ENCODE measurements at regions not wholly inside any gene's neighbourhood (a gene's known extent, or its start where the extent isn't known, plus 50 kb on each side); places are given as distances from the start of the nearest gene placed in this dataset.

- Mint-ChIP-seq H3K36me3 (no peaks in the 10 kb centered on the region), H3K9me3 (peaks cover 0 to 1% (median 0%) of the 10 kb centered on the region in 7 donors), H3K4me1 (peaks cover 16% of the 10 kb centered on the region), H3K4me3 (no peak overlapping the region), H3K27ac (no peak overlapping the region), H3K27me3 (ENCODE audit: low read depth in 3 of 3) (peaks cover 1 to 9% (median 2%) of the 10 kb centered on the region in 3 donors)
- TF ChIP-seq CTCF (IDR thresholded peaks at IDR 0.05), result no peak
- H2AFZ ChIP-seq (ENCODE audit: insufficient read depth, low read depth, low read length, poor library complexity, severe bottlenecking), result no peak overlapping the region
- no peaks in the 10 kb centered on the region for H4K20me1 ChIP-seq (ENCODE audit: insufficient read depth, low read length)
- no peak for DNase-seq
- H3K79me2 ChIP-seq (ENCODE audit: insufficient read depth, low read length), result no peaks in the 10 kb centered on the region
- H3K9ac ChIP-seq (ENCODE audit: insufficient read depth, low read length, poor library complexity, severe bottlenecking), result no peak overlapping the region
- no peak overlapping the region for H3K4me2 ChIP-seq (replicated peaks; ENCODE audit: extremely low read depth, low read length, poor library complexity, severe bottlenecking)
- WGBS (ENCODE audit: insufficient coverage), result 37% methylated on average over 3 of the region's 8 CpGs
- no peaks in the 10 kb centered on the region for H3K27me3 ChIP-seq (ENCODE audit: control insufficient read depth in 2 of 2, insufficient read depth in 2 of 2, low read length in 2 of 2)
- H3K36me3 ChIP-seq (replicated peaks in 1 of 2; ENCODE audit: control insufficient read depth in 1 of 2, insufficient read depth in 2 of 2, low read length in 2 of 2), result no peaks in the 10 kb centered on the region
- H3K4me3 ChIP-seq (replicated peaks in 1 of 3; ENCODE audit: low read depth in 2 of 3, low read length in 3 of 3), result no peak overlapping the region
- H3K4me1 ChIP-seq (ENCODE audit: control insufficient read depth in 1 of 2, insufficient read depth in 2 of 2, low read length in 2 of 2), result no peaks in the 10 kb centered on the region
- no peak overlapping the region for H3K27ac ChIP-seq (ENCODE audit: low read depth in 1 of 2, low read length in 2 of 2)
- H3K9me3 ChIP-seq (replicated peaks in 1 of 2; ENCODE audit: control insufficient read depth in 1 of 2, insufficient read depth in 1 of 2, low read length in 2 of 2), result no peaks in the 10 kb centered on the region
- intact Hi-C loops (cut with micrococcal nuclease), result no loop called here
Measured at GRCh38 chr20:24795436-24795835, 153.6 kb upstream of the CST7 start.

- Mint-ChIP-seq H3K27me3 (ENCODE audit: low read depth in 3 of 3) (peaks cover 1 to 12% (median 2%) of the 10 kb centered on the region in 3 donors), H3K4me1 (peaks cover 16% of the 10 kb centered on the region), H3K27ac (no peak overlapping the region), H3K4me3 (no peak overlapping the region), H3K36me3 (no peaks in the 10 kb centered on the region), H3K9me3 (peaks cover 0 to 1% (median 0%) of the 10 kb centered on the region in 7 donors)
- Histone ChIP-seq H3K4me3 (replicated peaks in 1 of 3; ENCODE audit: low read depth in 2 of 3, low read length in 3 of 3) (no peak overlapping the region), H3K4me2 (replicated peaks; ENCODE audit: extremely low read depth, low read length, poor library complexity, severe bottlenecking) (no peak overlapping the region), H2AFZ (ENCODE audit: insufficient read depth, low read depth, low read length, poor library complexity, severe bottlenecking) (no peak overlapping the region), H4K20me1 (ENCODE audit: insufficient read depth, low read length) (no peaks in the 10 kb centered on the region), H3K79me2 (ENCODE audit: insufficient read depth, low read length) (no peaks in the 10 kb centered on the region), H3K36me3 (replicated peaks in 1 of 2; ENCODE audit: control insufficient read depth in 1 of 2, insufficient read depth in 2 of 2, low read length in 2 of 2) (no peaks in the 10 kb centered on the region), H3K27ac (ENCODE audit: low read depth in 1 of 2, low read length in 2 of 2) (no peak overlapping the region), H3K9ac (ENCODE audit: insufficient read depth, low read length, poor library complexity, severe bottlenecking) (no peak overlapping the region), H3K27me3 (ENCODE audit: control insufficient read depth in 2 of 2, insufficient read depth in 2 of 2, low read length in 2 of 2) (no peaks in the 10 kb centered on the region), H3K4me1 (ENCODE audit: control insufficient read depth in 1 of 2, insufficient read depth in 2 of 2, low read length in 2 of 2) (no peaks in the 10 kb centered on the region), H3K9me3 (replicated peaks in 1 of 2; ENCODE audit: control insufficient read depth in 1 of 2, insufficient read depth in 1 of 2, low read length in 2 of 2) (no peaks in the 10 kb centered on the region)
- TF ChIP-seq CTCF (IDR thresholded peaks at IDR 0.05), result no peak
- no peak for DNase-seq
- intact Hi-C loops (cut with micrococcal nuclease), result no loop called here
- WGBS (ENCODE audit: insufficient coverage), result 97% methylated on average over 9 of the region's 9 CpGs
Measured at GRCh38 chr20:24796236-24796635, 152.8 kb upstream of the CST7 start.

Data from CD14-positive monocyte (primary cell).